AG09309 (cell line): ENCODE measurements at regions not wholly inside any gene's neighbourhood (a gene's known extent, or its start where the extent isn't known, plus 50 kb on each side); places are given as distances from the start of the nearest gene placed in this dataset.
"Not testable (repeated sequence)": the region's sequence is repeated elsewhere in the genome, so short reads cannot be mapped to it uniquely, and the experiment has no call there.

Experiments
- DNase-seq: peaks from one replicate; pipeline ENCODE4 v3.0.0-alpha.2; 2010; ENCODE audit warnings: low read depth
- H3K4me3 ChIP-seq: 2 replicates; pipeline ENCODE4 v1.5.1; 2011; ENCODE audit warnings: mild to moderate bottlenecking, low read depth, low read length, moderate library complexity; ENCODE audit not compliant: control insufficient read depth
- TF ChIP-seq, protein P1 (sequence below): IDR thresholded peaks from 2 replicates; pipeline ENCODE4 v1.5.1; 2011; ENCODE audit warnings: mild to moderate bottlenecking, low read depth, low read length, inconsistent platforms; ENCODE audit not compliant: insufficient read depth, control insufficient read depth; ENCODE audit errors: missing control alignments

GRCh38 chr3:18189282-18190050 lies 235.7 kb downstream of the SATB1 start:
- H3K4me3 ChIP-seq: no peak overlapping the region
- TF ChIP-seq, protein P1, sequence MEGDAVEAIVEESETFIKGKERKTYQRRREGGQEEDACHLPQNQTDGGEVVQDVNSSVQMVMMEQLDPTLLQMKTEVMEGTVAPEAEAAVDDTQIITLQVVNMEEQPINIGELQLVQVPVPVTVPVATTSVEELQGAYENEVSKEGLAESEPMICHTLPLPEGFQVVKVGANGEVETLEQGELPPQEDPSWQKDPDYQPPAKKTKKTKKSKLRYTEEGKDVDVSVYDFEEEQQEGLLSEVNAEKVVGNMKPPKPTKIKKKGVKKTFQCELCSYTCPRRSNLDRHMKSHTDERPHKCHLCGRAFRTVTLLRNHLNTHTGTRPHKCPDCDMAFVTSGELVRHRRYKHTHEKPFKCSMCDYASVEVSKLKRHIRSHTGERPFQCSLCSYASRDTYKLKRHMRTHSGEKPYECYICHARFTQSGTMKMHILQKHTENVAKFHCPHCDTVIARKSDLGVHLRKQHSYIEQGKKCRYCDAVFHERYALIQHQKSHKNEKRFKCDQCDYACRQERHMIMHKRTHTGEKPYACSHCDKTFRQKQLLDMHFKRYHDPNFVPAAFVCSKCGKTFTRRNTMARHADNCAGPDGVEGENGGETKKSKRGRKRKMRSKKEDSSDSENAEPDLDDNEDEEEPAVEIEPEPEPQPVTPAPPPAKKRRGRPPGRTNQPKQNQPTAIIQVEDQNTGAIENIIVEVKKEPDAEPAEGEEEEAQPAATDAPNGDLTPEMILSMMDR: no peak
- peak; percentile 67 for DNase-seq

- TF ChIP-seq, protein P1: no peak
- no peak for DNase-seq
- no peak overlapping the region for H3K4me3 ChIP-seq
Measured at GRCh38 chr3:18188491-18188890, 236.6 kb downstream of the SATB1 start.

DNA sequence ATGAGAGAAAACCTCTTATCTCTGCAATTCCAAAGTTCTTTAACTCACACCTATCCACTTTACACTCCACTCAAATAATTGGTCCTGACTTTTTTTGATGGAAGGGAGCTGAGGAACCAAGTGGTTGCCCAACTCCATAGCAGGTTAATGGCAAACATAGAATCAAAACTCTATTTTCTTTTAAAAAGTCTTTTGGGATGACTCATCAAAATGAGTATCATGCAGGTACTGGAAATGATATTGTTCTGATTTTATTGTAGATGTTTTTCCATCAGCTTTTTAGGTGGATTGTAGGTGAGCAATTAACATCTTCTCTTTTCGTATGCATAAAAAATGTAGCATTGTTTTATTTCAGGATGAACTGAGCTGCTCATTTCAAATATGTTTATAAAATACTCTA lies 239.5 kb downstream of the SATB1 start:
- TF ChIP-seq, protein P1: no peak
- DNase-seq: no peak
- no peak overlapping the region for H3K4me3 ChIP-seq

DNA sequence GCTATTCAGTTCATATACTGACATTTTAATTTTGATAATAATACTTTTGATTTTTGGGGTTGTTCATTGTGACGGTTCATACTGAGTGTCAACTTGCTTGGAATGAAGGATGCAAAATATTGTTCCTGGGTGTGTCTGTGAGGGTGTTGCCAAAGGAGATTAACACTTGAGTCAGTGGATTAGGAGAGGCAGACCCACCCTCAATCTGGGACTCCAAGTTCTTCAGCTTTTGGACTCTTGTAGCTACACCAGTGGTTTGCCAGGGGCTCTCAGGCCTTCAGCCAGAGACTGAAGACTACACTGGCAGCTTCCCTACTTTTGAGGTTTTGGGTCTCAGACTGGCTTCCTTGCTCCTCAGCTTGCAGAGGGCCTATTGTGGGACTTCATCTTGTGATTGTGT lies 242.2 kb downstream of the SATB1 start:
- not testable (repeated sequence) for DNase-seq, H3K4me3 ChIP-seq

- TF ChIP-seq, protein P1: no peak
- no peak overlapping the region for H3K4me3 ChIP-seq
- no peak for DNase-seq
Measured at GRCh38 chr3:18179521-18179920, 245.6 kb downstream of the SATB1 start.

- H3K4me3 ChIP-seq: no peak overlapping the region
- DNase-seq: no peak
- TF ChIP-seq, protein P1: no peak
Measured at GRCh38 chr3:18177271-18177670, 247.9 kb downstream of the SATB1 start.

DNA sequence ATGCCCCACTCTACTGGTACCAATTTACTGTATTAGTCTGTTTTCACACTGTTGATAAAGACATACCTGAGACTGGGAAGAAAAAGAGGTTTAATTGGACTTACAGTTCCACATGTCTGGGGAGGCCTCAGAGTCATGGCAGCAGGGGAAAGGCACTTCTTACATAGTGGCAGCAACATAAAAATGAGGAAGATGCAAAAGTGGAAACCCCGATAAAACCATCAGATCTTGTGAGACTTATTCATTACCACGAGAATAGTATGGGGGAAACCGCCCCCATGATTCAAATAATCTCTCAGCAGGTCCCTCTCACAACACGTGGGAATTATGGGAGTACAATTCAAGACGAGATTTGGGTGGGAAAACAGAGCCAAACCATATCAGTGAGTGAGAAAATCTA lies 251.2 kb downstream of the SATB1 start:
- not testable (repeated sequence) for H3K4me3 ChIP-seq, DNase-seq

- TF ChIP-seq, protein P1: no peak
- DNase-seq: no peak
- no peak overlapping the region for H3K4me3 ChIP-seq
Measured at GRCh38 chr3:18159681-18160080, 265.5 kb downstream of the SATB1 start.
